ENCODE measurements at regions not wholly inside any gene's neighbourhood (a gene's known extent, or its start where the extent isn't known, plus 50 kb on each side); places are given as distances from the start of the nearest gene placed in this dataset.
A peak's percentile ranks its signal among the peaks of the same experiment; 100 is the strongest.

GRCh38 chr9:87292449-87293191, 205.0 kb upstream of the DAPK1 start:
- no peak for DNase-seq

- no peak for DNase-seq
Observed at GRCh38 chr9:87294126-87294525, 203.5 kb upstream of the DAPK1 start.

GRCh38 chr9:87300915-87301314, 196.8 kb upstream of the DAPK1 start:
- DNase-seq = no peak

GRCh38 chr9:87301371-87301770, 196.3 kb upstream of the DAPK1 start:
- DNase-seq = no peak

- DNase-seq = no peak
Observed at GRCh38 chr9:87305151-87305550, 192.5 kb upstream of the DAPK1 start.

GRCh38 chr9:87306006-87306405, 191.7 kb upstream of the DAPK1 start:
- DNase-seq = no peak

- DNase-seq = no peak
Observed at GRCh38 chr9:87307848-87308247, 189.8 kb upstream of the DAPK1 start.

GRCh38 chr9:87309236-87309635, 188.4 kb upstream of the DAPK1 start:
- no peak for DNase-seq

GRCh38 chr9:87310827-87311523, 186.7 kb upstream of the DAPK1 start:
- no peak for DNase-seq

GRCh38 chr9:87319656-87320055, 178.0 kb upstream of the DAPK1 start:
- DNase-seq = no peak

GRCh38 chr9:87320146-87320884, 177.4 kb upstream of the DAPK1 start:
- DNase-seq = no peak

- no peak for DNase-seq
Observed at GRCh38 chr9:87322840-87323635, 174.6 kb upstream of the DAPK1 start.

- no peak for DNase-seq
Observed at GRCh38 chr9:87323928-87324327, 173.7 kb upstream of the DAPK1 start.

GRCh38 chr9:87324613-87325194, 173.0 kb upstream of the DAPK1 start:
- DNase-seq = peak; percentile 57

GRCh38 chr9:87327575-87328125, 170.0 kb upstream of the DAPK1 start:
- DNase-seq = no peak

GRCh38 chr9:87333802-87334201, 163.9 kb upstream of the DAPK1 start:
- no peak for DNase-seq

GRCh38 chr9:87334366-87334765, 163.3 kb upstream of the DAPK1 start:
- DNase-seq = no peak

GRCh38 chr9:87336407-87336806, 161.3 kb upstream of the DAPK1 start:
- DNase-seq = no peak

- peak; percentile 85 for DNase-seq
Observed at GRCh38 chr9:87336914-87337333, 160.7 kb upstream of the DAPK1 start.

- peak; percentile 71 for DNase-seq
Observed at GRCh38 chr9:87337335-87338087, 160.2 kb upstream of the DAPK1 start.
